NCI-H82 (cell line): ENCODE measurements at regions not wholly inside any gene's neighbourhood (a gene's known extent, or its start where the extent isn't known, plus 50 kb on each side); places are given as distances from the start of the nearest gene placed in this dataset.
"Not testable (repeated sequence)": the region's sequence is repeated elsewhere in the genome, so short reads cannot be mapped to it uniquely, and the experiment has no call there.

Experiments
- DNase-seq: peaks from one replicate; lab custom pipeline; 2025; lab: John Stamatoyannopoulos, UW

- no peak for DNase-seq
These were observed 197.7 kb downstream of the BCAS1 start for GRCh38 chr20:53872561-53873229.

- DNase-seq = no peak
These were observed 198.3 kb downstream of the BCAS1 start for GRCh38 chr20:53872081-53872541.

- no peak for DNase-seq
These were observed 198.9 kb downstream of the BCAS1 start for GRCh38 chr20:53871541-53871940.

- DNase-seq = no peak
These were observed 199.7 kb downstream of the BCAS1 start for GRCh38 chr20:53870426-53871315.

DNA sequence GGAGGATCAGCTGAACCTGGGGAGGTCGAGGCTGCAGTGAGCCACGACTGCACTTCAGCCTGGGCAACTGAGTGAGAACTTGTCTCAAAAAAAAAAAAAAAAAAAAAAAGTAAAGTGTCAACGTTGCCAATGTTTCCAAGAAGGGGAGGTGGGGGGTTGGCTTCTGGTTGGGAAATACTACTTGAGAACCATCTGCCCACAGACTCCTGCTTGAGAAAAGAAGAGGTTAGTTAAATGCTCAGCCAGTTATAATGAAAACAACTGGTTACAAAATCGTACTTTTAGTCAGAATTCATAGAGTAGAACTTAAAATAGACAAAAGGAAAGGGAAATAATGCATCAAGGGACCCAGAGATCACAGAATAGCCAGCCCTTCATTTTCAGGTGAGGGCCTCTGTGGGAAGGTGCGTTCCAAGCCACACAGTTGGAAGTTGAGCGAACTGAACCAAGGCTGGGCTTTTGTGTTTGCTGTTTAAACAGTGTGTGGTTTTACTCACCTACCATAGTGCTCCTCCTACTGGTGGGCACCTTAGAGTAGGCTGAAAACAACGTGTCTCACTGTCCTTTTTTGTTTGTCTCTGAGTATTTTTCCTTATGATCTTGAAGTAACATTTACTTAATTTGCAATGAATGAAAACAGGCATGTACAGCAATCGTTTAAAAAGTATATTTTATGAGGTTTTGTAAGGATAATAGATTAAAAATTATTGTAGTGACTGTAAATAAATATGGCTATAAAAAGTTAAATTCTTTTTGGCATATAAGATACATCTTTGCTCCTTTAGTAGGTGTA lies 200.7 kb downstream of the BCAS1 start:
- DNase-seq = peak; percentile 91

DNA sequence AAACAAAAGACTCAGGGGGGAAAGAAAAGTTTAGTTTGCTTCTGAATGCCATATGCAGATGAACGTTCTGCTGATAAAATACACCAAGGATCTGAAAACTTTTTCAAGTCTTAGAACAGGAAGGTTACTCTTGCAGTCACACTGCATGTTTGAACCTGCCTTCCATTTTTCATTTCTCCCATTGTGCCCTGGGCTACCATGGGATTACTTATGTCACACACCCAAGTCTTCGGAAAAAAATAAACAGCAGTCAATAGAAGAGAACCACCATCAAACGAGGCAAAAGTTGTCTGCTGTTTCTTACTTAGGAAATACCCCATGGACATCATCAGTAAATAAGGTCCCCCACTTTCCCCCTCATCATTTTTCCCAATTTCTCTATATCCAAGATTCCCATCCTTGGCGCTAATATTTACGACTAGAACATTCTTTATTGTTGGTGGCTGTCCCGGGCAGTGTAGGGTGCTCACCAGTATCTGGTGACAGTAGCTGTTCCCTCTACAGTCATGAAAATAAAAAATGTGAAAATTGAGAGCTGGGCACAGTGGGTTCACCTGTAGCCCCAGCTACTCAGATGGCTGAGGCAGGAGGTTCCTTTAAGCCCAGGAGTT lies 202.5 kb downstream of the BCAS1 start:
- DNase-seq = no peak

GRCh38 chr20:53866794-53867740 lies 203.3 kb downstream of the BCAS1 start:
- peak; percentile 31 for DNase-seq

DNA sequence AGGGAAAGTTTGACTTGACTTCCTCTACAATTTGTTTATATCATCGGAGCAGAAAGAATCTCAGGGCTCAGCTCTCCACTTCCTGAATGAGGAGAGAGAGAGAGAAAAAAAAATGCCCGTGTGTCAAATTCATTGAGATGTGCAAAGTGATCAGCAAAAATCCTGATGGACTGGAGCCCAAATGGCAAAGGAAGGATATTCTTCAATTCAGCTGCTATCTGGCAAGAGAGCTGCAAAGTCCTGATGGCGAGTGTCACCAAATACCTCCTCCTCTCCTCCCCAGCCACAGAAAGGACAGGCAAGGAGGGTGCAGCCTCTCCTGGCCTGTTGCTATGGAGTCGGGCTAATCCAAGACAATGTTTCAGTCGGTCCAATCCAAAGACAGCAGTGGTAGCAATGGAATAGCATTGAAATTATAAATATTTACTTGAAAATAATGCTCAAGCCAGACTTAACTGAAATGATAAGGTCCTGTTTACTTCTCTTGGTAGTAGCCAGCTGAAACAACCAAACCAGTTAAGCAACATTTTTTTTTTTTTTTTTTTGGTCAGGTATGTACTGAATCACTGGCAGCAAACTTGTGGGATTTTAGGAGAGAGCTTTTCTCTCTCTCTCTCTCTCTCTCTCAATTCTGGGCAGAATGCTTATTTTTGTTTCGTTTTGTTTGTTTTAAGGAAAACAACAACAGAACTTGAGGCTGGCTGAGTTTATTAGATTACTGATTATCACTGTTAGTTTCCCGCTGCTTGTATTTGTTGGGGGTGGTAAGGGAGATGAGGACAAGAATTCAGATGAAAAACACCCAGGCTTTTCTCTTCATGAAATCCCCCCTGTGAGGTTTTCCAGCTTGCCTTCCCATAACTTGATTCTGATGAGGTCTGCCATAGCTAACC lies 204.2 kb downstream of the BCAS1 start:
- peak; percentile 90 for DNase-seq

DNA sequence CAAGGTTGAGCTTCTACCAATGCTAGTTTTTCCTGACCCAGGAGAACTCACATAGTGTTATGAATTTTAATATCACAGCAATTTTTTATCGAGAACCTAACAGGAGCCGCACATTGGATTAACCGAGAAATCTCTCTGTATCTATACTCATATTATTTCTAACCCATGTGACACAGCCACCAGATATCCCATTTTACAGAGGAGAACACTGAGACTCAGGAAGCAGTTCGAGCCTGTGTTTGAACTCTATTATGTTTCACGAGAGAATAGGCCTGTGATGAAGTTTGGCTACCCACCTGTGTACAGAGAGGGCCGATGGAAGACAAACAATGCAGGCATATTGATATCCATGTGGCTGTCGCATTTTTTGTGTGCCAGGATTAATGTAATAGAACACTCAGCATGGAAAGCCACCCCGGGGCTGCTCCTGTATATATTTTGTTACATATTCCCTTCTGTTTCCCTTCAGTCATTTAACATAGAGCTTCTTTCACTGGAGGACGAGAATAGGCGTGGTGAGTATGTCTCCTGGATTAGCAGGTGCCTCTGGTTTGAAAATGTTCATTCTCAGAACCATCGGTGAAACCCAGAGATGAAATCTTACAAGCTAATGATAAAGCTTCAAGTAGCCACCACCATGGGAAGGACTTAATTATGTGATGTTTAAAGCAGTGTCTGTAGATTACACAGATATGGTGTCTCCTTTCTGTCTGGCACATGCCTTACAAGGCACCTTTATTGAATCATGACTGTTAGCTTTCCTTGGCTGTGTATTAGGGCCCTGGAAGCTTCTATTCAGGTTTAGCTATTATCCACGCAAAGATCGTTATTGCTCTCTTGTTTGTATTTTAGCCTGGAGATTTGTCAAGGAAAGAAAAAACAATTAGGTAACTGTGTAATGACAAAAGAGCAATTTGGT lies 205.4 kb downstream of the BCAS1 start:
- DNase-seq = peak; percentile 20

GRCh38 chr20:53863923-53864641 lies 206.3 kb downstream of the BCAS1 start:
- DNase-seq = not testable (repeated sequence)

DNA sequence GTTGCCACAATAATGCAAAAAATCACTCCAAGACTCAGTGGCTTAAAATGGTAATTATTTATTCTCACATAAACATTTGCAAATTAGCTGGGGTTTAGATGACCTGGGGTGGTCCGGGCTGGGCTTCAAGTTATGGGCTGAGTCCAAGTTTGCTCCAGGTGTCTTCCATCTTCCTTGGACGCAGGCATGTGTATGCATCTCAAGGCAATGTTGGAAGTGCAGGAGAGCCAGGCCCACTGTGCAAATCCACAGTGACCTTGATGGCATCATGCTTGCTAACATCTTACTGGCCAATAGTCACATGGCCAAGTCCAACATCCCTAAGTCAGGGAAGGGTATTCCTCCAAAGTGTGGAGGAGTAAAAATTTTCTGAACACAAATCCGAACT lies 206.9 kb downstream of the BCAS1 start:
- not testable (repeated sequence) for DNase-seq

DNA sequence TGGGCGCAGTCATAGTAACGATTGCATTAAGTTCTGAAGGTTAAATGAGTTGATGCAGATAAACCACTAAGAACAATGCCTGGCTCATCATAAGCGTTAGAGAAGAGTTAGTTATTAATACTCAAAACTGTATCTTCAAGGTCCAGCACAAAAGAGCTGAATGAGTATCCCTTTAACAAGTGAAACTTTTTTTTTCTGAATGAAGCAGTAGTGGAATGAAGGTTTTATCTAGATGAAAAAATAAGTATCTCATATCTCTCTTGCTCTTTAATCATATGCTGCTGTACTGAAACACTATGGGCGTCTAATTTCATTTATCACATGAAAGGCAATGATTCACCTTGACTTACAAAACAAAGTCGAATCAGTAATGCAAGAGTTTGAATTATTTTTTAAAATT lies 207.4 kb downstream of the BCAS1 start:
- not testable (repeated sequence) for DNase-seq

DNA sequence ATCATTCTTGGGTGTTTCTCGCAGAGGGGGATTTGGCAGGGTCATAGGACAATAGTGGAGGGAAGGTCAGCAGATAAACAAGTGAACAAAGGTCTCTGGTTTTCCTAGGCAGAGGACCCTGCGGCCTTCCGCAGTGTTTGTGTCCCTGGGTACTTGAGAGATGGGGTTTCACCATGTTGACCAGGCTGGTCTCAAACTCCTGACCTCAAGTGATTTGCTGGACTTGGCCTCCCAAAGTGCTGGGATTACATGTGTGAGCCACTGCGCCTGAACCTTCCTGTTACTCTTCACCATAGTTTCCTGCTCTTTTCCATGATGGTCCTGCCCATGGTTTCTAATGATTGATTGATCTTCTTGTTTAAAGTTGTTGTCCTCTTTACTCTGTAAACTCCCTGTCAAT lies 207.9 kb downstream of the BCAS1 start:
- not testable (repeated sequence) for DNase-seq

GRCh38 chr20:53862136-53862397 lies 208.3 kb downstream of the BCAS1 start:
- DNase-seq = not testable (repeated sequence)

- DNase-seq = no peak
These were observed 210.7 kb downstream of the BCAS1 start for GRCh38 chr20:53859684-53860083.

GRCh38 chr20:53859009-53859408 lies 211.4 kb downstream of the BCAS1 start:
- not testable (repeated sequence) for DNase-seq

DNA sequence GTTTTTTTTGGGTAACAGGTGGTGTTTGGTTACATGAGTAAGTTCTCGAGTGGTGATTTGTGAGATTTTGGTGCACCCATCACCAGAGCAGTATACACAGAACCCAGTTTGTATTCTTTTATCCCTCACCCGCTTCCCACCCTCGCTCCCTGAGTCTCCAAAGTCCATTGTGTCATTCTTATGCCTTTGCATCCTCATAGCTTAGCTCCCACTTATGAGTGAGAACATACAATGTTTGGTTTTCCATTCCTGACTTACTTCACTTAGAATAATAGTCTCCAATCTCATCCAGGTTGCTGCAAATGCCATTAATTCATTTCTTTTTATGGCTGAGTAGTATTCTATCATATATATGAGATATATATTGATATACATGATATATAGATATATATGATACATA lies 211.9 kb downstream of the BCAS1 start:
- DNase-seq = not testable (repeated sequence)

GRCh38 chr20:53857723-53858236 lies 212.6 kb downstream of the BCAS1 start:
- DNase-seq = peak; percentile 69
